H1 (cell line): ENCODE measurements at regions not wholly inside any gene's neighbourhood (a gene's known extent, or its start where the extent isn't known, plus 50 kb on each side); places are given as distances from the start of the nearest gene placed in this dataset.

Source experiments
- CBX8 ChIP-seq: fragments of 300-800, 300-1000 bp; sonication (generic); IDR thresholded peaks from 2 replicates; pipeline ENCODE4 v1.7.1; 2016; ENCODE audit warnings: low read depth, low read length, borderline replicate concordance
- CHD1 ChIP-seq: IDR thresholded peaks from 2 replicates; pipeline ENCODE4 v1.6.1; 2012; ENCODE audit warnings: low read depth, low read length, improper control_type of control experiment
- CHD2 ChIP-seq: IDR thresholded peaks from 2 replicates; pipeline ENCODE4 v1.6.1; 2012; ENCODE audit warnings: low read length, improper control_type of control experiment
- HDAC2 ChIP-seq, 2 experiments: fragments of 300-600 bp in 1 of 2; sonication (generic) in 1 of 2; IDR thresholded peaks; 2 replicates each; pipeline ENCODE4 v1.6.1; 2011 to 2012; ENCODE audit warnings: low read depth in 2 of 2, low read length in 2 of 2, mild to moderate bottlenecking in 2 of 2, moderate library complexity in 2 of 2, borderline replicate concordance in 1 of 2, inconsistent platforms in 1 of 2
- JUN ChIP-seq: IDR thresholded peaks from 2 replicates; pipeline ENCODE4 v1.6.1; 2011; ENCODE audit warnings: low read depth, mild to moderate bottlenecking, improper control_type of control experiment, low read length
- NRF1 ChIP-seq: IDR thresholded peaks from 2 replicates; pipeline ENCODE4 v1.6.1; 2011; ENCODE audit warnings: mild to moderate bottlenecking, low read depth, low read length, improper control_type of control experiment
- SIRT6 ChIP-seq: IDR thresholded peaks from one replicate; pipeline ENCODE4 v1.7.1; 2012; ENCODE audit warnings: low read length, inconsistent platforms
- SRF ChIP-seq: IDR thresholded peaks from 2 replicates; pipeline ENCODE4 v1.6.1; 2011; ENCODE audit warnings: mild to moderate bottlenecking, low read depth, low read length, moderate library complexity
- YY1 ChIP-seq: IDR thresholded peaks from 2 replicates; pipeline ENCODE4 v1.6.1; 2011; ENCODE audit warnings: low read depth, mild to moderate bottlenecking, low read length

- TF ChIP-seq CBX8 (no peak), CHD1 (no peak), HDAC2 (IDR thresholded peaks at IDR 0.05; ENCODE audit: borderline replicate concordance in 1 of 2, low read depth in 2 of 2, low read length in 2 of 2) (no peak), SRF (no peak), NRF1 (no peak), CHD2 (no peak), JUN (no peak), SIRT6 (no peak), YY1 (no peak)
- TF ChIP-seq, all 59 proteins: peak for 0
Observed at GRCh38 chr4:99722725-99723124, 65.1 kb upstream of the C4orf54 start (continued).
